Stimulated activated CD4-positive, alpha-beta T cell treated with anti-CD3 and anti-CD28 coated beads, Interleukin-1b, Interleukin-23, amount 100 ng/mL, for 4 hours (primary cell): ENCODE measurements at regions not wholly inside any gene's neighbourhood (a gene's known extent, or its start where the extent isn't known, plus 50 kb on each side); places are given as distances from the start of the nearest gene placed in this dataset.

Experiments
- DNase-seq, 2 donors: peaks; one replicate each; pipeline ENCODE4 v3.0.0-alpha.2; 2020; ENCODE audit warnings: low read depth in 2 of 2

DNA sequence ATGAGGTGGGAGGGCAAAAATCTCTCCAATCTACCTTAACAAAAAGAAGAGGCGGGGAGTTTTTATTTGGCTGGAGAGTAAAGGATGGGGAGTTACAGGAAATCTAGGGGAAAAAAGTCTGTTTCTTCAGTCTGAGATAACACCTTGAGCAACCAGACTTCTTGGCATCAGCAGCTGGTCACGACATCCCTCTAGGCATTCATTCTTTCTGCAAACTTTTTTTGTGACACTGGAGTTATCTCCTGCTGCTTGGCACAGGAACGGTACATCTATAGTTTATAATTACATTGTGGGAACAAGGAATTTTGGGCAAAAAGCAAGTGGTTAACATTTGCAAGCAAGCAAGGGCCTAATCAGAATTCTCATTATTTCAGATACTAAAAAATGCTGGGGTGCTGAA, 50.6 kb upstream of the IFNGR1 start:
- DNase-seq: no peak

DNA sequence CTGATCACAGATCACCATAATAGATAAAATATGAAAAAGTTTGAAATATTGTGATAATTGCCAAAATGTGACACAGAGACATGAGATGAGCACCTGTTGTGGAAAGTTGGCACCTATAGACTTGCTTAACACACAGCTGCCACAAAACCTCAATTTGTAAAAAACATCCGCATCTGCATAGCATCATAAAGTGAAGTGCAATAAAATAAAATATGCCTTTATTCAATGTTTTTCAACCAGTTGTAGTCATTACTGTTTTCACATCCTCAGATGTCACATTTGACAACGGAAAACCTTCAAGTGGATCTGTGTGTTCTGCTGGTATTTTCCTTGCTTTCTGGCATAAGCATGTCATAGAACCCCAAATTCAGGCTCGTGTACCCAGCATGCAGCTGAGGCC, 50.2 kb upstream of the IFNGR1 start:
- DNase-seq: no peak
